ENCODE measurements at regions not wholly inside any gene's neighbourhood (a gene's known extent, or its start where the extent isn't known, plus 50 kb on each side); places are given as distances from the start of the nearest gene placed in this dataset.
"Not testable (repeated sequence)": the region's sequence is repeated elsewhere in the genome, so short reads cannot be mapped to it uniquely, and the experiment has no call there.

DNA sequence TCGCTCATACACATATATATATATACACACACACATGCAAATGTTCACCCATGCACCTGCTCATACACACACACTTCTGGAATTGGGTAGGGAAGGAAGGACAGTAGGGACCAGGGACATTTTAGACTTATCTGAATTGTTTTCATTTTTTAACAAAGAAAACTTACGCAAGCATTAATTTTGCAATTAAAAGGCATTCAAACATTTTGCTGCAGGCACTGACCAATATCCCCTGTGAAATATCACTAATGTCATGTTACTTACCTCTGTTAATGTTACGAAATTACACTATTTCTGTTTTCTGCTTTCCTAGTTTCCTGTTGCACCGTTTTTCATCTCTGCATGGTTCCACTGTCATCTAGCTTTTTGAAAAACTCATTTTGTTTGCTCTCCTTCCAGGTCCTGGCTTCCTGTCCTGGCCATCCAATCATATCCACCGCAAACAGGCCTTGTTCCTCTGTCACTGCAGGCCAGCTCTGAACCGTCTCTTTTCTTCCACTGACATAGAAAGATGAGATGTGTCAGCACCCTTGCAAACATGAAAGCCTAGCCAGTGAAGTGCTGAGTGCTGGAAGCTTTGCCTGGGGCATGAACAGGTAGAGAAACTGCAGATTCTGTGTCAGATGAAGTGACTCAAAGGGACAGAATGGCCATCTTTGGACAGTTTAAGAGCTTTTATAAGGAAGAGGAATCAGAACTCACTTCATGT lies 114.5 kb downstream of the SEPTIN7 start:
- not testable (repeated sequence) for H2BK15ac ChIP-seq (ENCODE audit: low read depth, low read length); H3K23ac ChIP-seq (ENCODE audit: insufficient read length, low read depth, low read length); H3K14ac ChIP-seq (ENCODE audit: insufficient read depth, low read length); H2BK20ac ChIP-seq (ENCODE audit: low read depth, low read length, poor library complexity, severe bottlenecking); H3K4me2 ChIP-seq (ENCODE audit: insufficient read depth, insufficient read length, low read length); H3K27me3 Mint-ChIP-seq (ENCODE audit: low read depth); H3K4ac ChIP-seq (ENCODE audit: low read depth, low read length); H2BK5ac ChIP-seq (ENCODE audit: insufficient read length, low read length); H3K56ac ChIP-seq (ENCODE audit: insufficient read length, low read depth, low read length); H3K18ac ChIP-seq (ENCODE audit: insufficient read length, low read depth, low read length); H3K23me2 ChIP-seq (ENCODE audit: insufficient read length, low read depth, low read length, poor library complexity, severe bottlenecking); H4K91ac ChIP-seq (ENCODE audit: insufficient read length, low read depth, low read length); H3T11ph ChIP-seq (ENCODE audit: low read length); H3K79me1 ChIP-seq (ENCODE audit: insufficient read depth, low read depth, low read length, poor library complexity, severe bottlenecking); H3K4me3 Mint-ChIP-seq; H3K27me3 ChIP-seq (ENCODE audit: insufficient read depth, low read length); H2BK120ac ChIP-seq (ENCODE audit: low read depth, low read length, poor library complexity, severe bottlenecking); H3K9ac ChIP-seq (ENCODE audit: extremely low read depth, insufficient read length, low read length); H3K79me2 ChIP-seq (ENCODE audit: insufficient read depth, low read length); H2AK5ac ChIP-seq (ENCODE audit: insufficient read length, low read length); H3K4me1 Mint-ChIP-seq; H3K27ac Mint-ChIP-seq; H2BK12ac ChIP-seq (ENCODE audit: insufficient read length, low read depth, low read length); DNase-seq; H2AFZ ChIP-seq (ENCODE audit: low read length); H3K9me3 ChIP-seq (ENCODE audit: control insufficient read depth, low read depth, low read length); H3K4me1 ChIP-seq (ENCODE audit: insufficient read depth, low read length); H3K27ac ChIP-seq (ENCODE audit: insufficient read length, low read depth, low read length); H4K8ac ChIP-seq (replicated peaks; ENCODE audit: insufficient read length, low read depth, low read length); H4K5ac ChIP-seq (ENCODE audit: insufficient read length, low read depth, low read length); H4K20me1 ChIP-seq (ENCODE audit: control insufficient read depth, insufficient read depth, insufficient read length)
- no CpG with 5 or more reads among the region's 6 CpGs for WGBS (ENCODE audit: extremely low coverage, insufficient read length, low lambda C conversion rate)
- peaks cover 25 to 26% of the 10 kb centered on the region in 2 experiments for H3K9me3 Mint-ChIP-seq
- H3K36me3 Mint-ChIP-seq (ENCODE audit: insufficient read depth in 1 of 3, low read depth in 3 of 3) = peaks cover 17 to 24% (median 18%) of the 10 kb centered on the region in 3 experiments

DNA sequence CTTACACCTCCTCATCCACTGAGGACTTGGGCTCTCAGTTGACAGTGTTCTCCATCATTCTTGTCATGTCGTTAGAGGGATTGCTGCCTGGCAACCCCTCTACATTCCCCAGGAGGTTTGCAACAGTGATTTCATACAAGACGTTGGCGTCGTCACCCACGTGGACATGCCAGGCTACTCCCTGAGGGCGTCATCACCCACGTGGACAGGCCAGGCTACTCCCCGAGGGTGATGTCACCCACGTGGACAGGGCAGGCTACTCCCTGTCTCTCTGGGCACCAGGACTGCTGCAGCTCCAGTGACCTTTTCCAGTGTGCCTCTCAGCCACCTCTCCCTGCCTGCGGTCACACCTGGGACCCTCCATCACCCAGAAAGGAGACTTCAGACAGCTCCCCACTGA lies 117.4 kb downstream of the SEPTIN7 start:
- H3K18ac ChIP-seq (ENCODE audit: insufficient read length, low read depth, low read length); H3K14ac ChIP-seq (ENCODE audit: insufficient read depth, low read length); H4K91ac ChIP-seq (ENCODE audit: insufficient read length, low read depth, low read length); H3K4me1 ChIP-seq (ENCODE audit: insufficient read depth, low read length); H3K4me1 Mint-ChIP-seq; H3K9me3 ChIP-seq (ENCODE audit: control insufficient read depth, low read depth, low read length); H2AFZ ChIP-seq (ENCODE audit: low read length); H3K9me3 Mint-ChIP-seq; H3K4me2 ChIP-seq (ENCODE audit: insufficient read depth, insufficient read length, low read length); H3K27me3 Mint-ChIP-seq (ENCODE audit: low read depth); H4K20me1 ChIP-seq (ENCODE audit: control insufficient read depth, insufficient read depth, insufficient read length); H3K4me3 Mint-ChIP-seq; H3K4ac ChIP-seq (ENCODE audit: low read depth, low read length); H3K79me1 ChIP-seq (ENCODE audit: insufficient read depth, low read depth, low read length, poor library complexity, severe bottlenecking); H3K56ac ChIP-seq (ENCODE audit: insufficient read length, low read depth, low read length); H3K23me2 ChIP-seq (ENCODE audit: insufficient read length, low read depth, low read length, poor library complexity, severe bottlenecking); H2BK20ac ChIP-seq (ENCODE audit: low read depth, low read length, poor library complexity, severe bottlenecking); H3K36me3 Mint-ChIP-seq (ENCODE audit: insufficient read depth in 1 of 3, low read depth in 3 of 3); H2BK120ac ChIP-seq (ENCODE audit: low read depth, low read length, poor library complexity, severe bottlenecking); H2BK15ac ChIP-seq (ENCODE audit: low read depth, low read length); DNase-seq; H2AK5ac ChIP-seq (ENCODE audit: insufficient read length, low read length); H2BK5ac ChIP-seq (ENCODE audit: insufficient read length, low read length); H4K8ac ChIP-seq (replicated peaks; ENCODE audit: insufficient read length, low read depth, low read length); H3K79me2 ChIP-seq (ENCODE audit: insufficient read depth, low read length); H3K9ac ChIP-seq (ENCODE audit: extremely low read depth, insufficient read length, low read length); H4K5ac ChIP-seq (ENCODE audit: insufficient read length, low read depth, low read length); H3K27ac ChIP-seq (ENCODE audit: insufficient read length, low read depth, low read length); H3K27me3 ChIP-seq (ENCODE audit: insufficient read depth, low read length); H2BK12ac ChIP-seq (ENCODE audit: insufficient read length, low read depth, low read length); H3T11ph ChIP-seq (ENCODE audit: low read length); H3K23ac ChIP-seq (ENCODE audit: insufficient read length, low read depth, low read length): not testable (repeated sequence)
- H3K27ac Mint-ChIP-seq = 0 out of 7 replicates have a peak overlapping the region, but pooled peaks of 1 of the 3 experiments have one; percentile 24
- WGBS (ENCODE audit: extremely low coverage, insufficient read length, low lambda C conversion rate) = no CpG with 5 or more reads among the region's 10 CpGs
